ENCODE measurements at regions not wholly inside any gene's neighbourhood (a gene's known extent, or its start where the extent isn't known, plus 50 kb on each side); places are given as distances from the start of the nearest gene placed in this dataset.

- TF ChIP-seq ZNF121 (tag by site-specific recombination; IDR thresholded peaks at IDR 0.05): no peak
Measured at GRCh38 chr1:231107600-231108326, 54.1 kb upstream of the TRIM67 start (continued).

- ChIA-PET CTCF (interaction anchor here (0.7 to 1.4 kb wide), 5 partner anchors 13 to 189 kb away, joined by 3 to 4 read pairs (median 3); no protein-coding TSS in a partner anchor), POLR2A (no interaction called here)
- Histone ChIP-seq H3K4me3 (ENCODE audit: low read depth, low read length) (no peak overlapping the region), H3K36me3 (ENCODE audit: control insufficient read depth in 2 of 2, insufficient read depth in 1 of 2, low read length in 2 of 2) (no peaks in the 10 kb centered on the region), H3K27ac (ENCODE audit: extremely low read depth, low read depth, low read length) (no peak overlapping the region), H3K4me1 (ENCODE audit: control insufficient read depth, insufficient read depth, low read length) (peaks cover 10% of the 10 kb centered on the region), H3K9me3 (ENCODE audit: control insufficient read depth, insufficient read depth, low read depth, low read length) (no peaks in the 10 kb centered on the region)
- TF ChIP-seq ZNF639 (tag by site-specific recombination; IDR thresholded peaks at IDR 0.05) (no peak), ZNF366 (tag by site-specific recombination; conservative IDR thresholded peaks at IDR 0.05) (no peak), FEZF1 (tag by site-specific recombination; IDR thresholded peaks at IDR 0.05) (peak; percentile 36; the same call in 1 of the 2 replicates)
Measured at GRCh38 chr1:231107151-231107550, 54.7 kb upstream of the TRIM67 start.

- no peak overlapping the region for H3K4me3 ChIP-seq (ENCODE audit: low read depth, low read length)
- ChIA-PET CTCF (interaction anchor here (0.6 to 1.4 kb wide), 3 partner anchors 12 to 188 kb away, joined by 3 to 4 read pairs (median 3); no protein-coding TSS in a partner anchor), POLR2A (no interaction called here)
- peak overlapping the region; percentile 28 for H3K27ac ChIP-seq (ENCODE audit: extremely low read depth, low read depth, low read length)
- H3K4me1 ChIP-seq (ENCODE audit: control insufficient read depth, insufficient read depth, low read length): peaks cover 10% of the 10 kb centered on the region
- no peaks in the 10 kb centered on the region for H3K36me3 ChIP-seq (ENCODE audit: control insufficient read depth in 2 of 2, insufficient read depth in 1 of 2, low read length in 2 of 2)
- no peaks in the 10 kb centered on the region for H3K9me3 ChIP-seq (ENCODE audit: control insufficient read depth, insufficient read depth, low read depth, low read length)
- TF ChIP-seq ZNF768 (tag by site-specific recombination; IDR thresholded peaks at IDR 0.05) (no peak), ZNF658 (tag by site-specific recombination; IDR thresholded peaks at IDR 0.05) (no peak), ZNF549 (tag by site-specific recombination; IDR thresholded peaks at IDR 0.05) (no peak), ZNF600 (tag by site-specific recombination; IDR thresholded peaks at IDR 0.05) (peak; percentile 98), KLF8 (tag by site-specific recombination; IDR thresholded peaks at IDR 0.05) (peak; percentile 73), ZBTB48 (tag by site-specific recombination; IDR thresholded peaks at IDR 0.05) (peak; percentile 75; the same call in 1 of the 2 replicates), KLF16 (tag by site-specific recombination; IDR thresholded peaks at IDR 0.05) (peak; percentile 83), SCRT2 (tag by site-specific recombination; IDR thresholded peaks at IDR 0.05) (no peak), ZSCAN16 (tag by site-specific recombination; IDR thresholded peaks at IDR 0.05) (0 out of 2 replicates have a peak, but pooled peaks have one; percentile 46), MYNN (tag by site-specific recombination; IDR thresholded peaks at IDR 0.05; ENCODE audit: borderline replicate concordance) (no peak), ZNF692 (tag by site-specific recombination; IDR thresholded peaks at IDR 0.05) (peak; percentile 92), ZBTB1 (tag by site-specific recombination; IDR thresholded peaks at IDR 0.05) (no peak), ZNF404 (tag by site-specific recombination; IDR thresholded peaks at IDR 0.05) (no peak), MEIS1 (CRISPR knock-in tag; IDR thresholded peaks at IDR 0.05; ENCODE audit: borderline replicate concordance) (0 out of 2 replicates have a peak, but pooled peaks have one; percentile 51), GLIS2 (tag by site-specific recombination; IDR thresholded peaks at IDR 0.05) (no peak), AEBP2 (tag by site-specific recombination; IDR thresholded peaks at IDR 0.05; ENCODE audit: borderline replicate concordance) (no peak), WT1 (tag by site-specific recombination; IDR thresholded peaks at IDR 0.05) (peak; percentile 67), ZNF221 (tag by site-specific recombination; IDR thresholded peaks at IDR 0.05; ENCODE audit: borderline replicate concordance) (no peak), ELK4 (IDR thresholded peaks at IDR 0.05; ENCODE audit: borderline replicate concordance, low read depth, low read length) (no peak), ZNF501 (tag by site-specific recombination; IDR thresholded peaks at IDR 0.05) (no peak), ZNF792 (tag by site-specific recombination; IDR thresholded peaks at IDR 0.05) (no peak), ZSCAN23 (tag by site-specific recombination; IDR thresholded peaks at IDR 0.05) (peak; percentile 88), ZNF335 (tag by site-specific recombination; conservative IDR thresholded peaks at IDR 0.05) (peak; percentile 79), ZNF544 (tag by site-specific recombination; IDR thresholded peaks at IDR 0.05) (no peak)
Measured at GRCh38 chr1:231106347-231106746, 55.5 kb upstream of the TRIM67 start.

All from HEK293 (cell line).